GM18519 (cell line): ENCODE measurements at regions not wholly inside any gene's neighbourhood (a gene's known extent, or its start where the extent isn't known, plus 50 kb on each side); places are given as distances from the start of the nearest gene placed in this dataset.
"Not testable (repeated sequence)": the region's sequence is repeated elsewhere in the genome, so short reads cannot be mapped to it uniquely, and the experiment has no call there.

Experiments
- ATAC-seq: cut with Tn5 transposase; IDR thresholded peaks from one replicate; pipeline ENCODE4 v1.9.1; 2021; ENCODE audit warnings: mild to moderate bottlenecking, moderate library complexity; ENCODE audit not compliant: unreplicated experiment, low FRiP score

- ATAC-seq: no peak
These were observed 143.9 kb downstream of the MAIP1 start for GRCh38 chr2:200099256-200099655.

GRCh38 chr2:200100027-200100426 is 144.6 kb downstream of the MAIP1 start:
- ATAC-seq: no peak

- no peak for ATAC-seq
These were observed 146.5 kb downstream of the MAIP1 start for GRCh38 chr2:200101922-200102321.

- no peak for ATAC-seq
These were observed 147.6 kb downstream of the MAIP1 start for GRCh38 chr2:200102971-200103370.

DNA sequence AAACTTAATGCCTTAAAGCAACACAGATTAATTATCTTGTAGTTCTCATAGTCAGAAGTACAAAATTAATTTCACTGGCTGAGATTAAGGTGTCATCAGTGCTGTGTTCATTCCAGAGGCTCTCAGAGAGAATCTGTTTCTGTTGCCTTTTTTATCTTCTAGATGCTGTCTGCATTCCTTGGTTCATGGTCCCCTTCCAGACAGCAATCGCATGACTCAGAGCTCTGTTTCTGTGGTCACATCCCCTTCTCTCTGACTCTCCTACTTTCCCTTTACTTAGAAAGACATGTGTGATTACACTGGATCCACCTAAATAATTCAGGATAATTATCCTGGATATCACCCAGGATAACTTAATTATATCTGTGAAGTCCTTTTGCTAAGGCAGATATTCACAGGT is 148.6 kb downstream of the MAIP1 start:
- no peak for ATAC-seq

DNA sequence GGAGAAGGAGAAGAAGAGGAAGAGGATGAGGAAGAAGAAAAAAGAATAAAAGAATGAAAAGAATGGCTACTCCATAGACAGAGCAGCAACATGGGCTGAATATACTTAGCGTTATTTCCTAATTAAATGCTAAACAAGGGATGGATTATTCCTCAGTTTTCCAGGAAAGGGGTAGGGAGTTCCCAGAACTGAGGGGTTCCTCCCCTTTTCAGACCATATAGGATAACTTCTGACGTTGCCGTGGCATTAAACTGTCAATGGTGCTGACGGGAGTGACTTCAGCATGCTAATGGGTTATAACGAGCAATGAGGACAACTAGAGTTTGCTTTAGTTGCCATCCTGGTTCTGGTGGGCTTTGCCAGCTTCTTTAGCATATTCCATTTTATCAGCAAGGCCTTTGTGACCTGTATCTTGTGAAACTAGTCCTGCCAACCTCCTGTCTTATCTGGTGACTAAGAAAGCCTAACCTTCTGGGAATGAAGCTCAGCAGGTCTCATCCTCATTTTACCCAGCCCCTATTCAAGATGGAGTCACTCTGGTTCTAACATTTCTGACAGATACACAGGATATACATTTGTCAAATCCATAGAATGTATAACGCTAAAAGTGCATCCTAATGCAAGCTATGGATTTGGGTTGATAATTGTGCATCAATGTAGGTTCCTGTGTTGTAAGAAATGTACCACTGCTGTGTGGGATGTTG is 152.3 kb downstream of the MAIP1 start:
- ATAC-seq: no peak

DNA sequence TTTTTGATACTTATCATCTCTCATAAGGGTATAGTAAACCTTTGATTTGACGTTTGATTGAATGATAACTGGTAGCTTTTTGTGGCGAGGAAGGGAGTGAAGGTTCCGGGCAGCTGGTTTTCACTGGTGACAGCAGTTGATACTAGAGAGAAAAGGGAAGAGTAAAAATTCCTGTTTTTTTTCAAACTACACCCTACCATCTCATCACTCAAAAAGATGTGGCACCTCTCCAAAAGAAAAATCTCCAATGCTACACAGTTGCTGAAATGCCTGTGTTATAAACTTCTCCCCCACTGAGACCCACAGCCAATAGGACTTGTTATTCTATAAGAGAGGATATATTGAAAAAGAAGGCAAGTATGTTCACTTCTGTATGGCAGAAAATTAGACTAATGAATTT is 154.0 kb downstream of the MAIP1 start:
- ATAC-seq: no peak

DNA sequence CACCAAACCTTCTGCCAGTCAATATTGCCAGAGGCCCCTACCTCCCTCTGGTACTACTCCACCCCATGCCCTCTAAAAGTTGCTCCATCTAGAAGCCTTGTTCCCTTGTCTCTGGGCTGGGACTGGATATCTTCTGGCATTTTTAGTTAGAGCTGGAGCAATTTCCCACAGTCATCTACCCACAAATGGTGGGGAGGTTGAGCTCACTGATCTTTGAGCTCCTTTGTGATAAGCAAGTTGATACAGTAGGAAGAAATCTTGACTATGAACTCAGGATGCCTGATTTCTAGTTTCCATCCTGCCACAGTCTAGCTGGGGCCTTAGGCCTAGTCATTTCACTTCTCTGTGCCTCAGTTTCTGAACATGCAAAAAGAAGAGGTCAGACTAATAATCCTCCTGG is 155.0 kb downstream of the MAIP1 start:
- ATAC-seq: no peak

- ATAC-seq: not testable (repeated sequence)
These were observed 157.8 kb downstream of the MAIP1 start for GRCh38 chr2:200113016-200113799.

DNA sequence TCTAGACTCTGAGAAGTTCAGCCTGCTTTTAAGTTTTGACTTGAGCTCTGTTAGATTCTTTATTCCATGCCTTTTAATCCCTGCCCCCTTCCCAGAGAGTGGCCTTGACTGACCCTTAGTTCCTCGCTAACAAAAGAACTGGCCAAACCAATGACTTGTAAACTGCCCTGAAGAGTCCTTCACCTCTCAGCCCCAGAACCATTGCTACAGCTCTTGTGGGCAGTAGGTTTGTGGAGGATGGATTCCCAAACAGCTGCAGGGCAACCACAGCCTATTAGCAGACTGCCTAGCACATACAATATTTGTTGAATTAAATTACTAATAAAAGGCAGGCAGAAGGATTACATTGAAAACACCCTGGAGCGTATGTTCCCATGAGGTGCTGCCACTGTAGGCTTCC is 163.9 kb downstream of the MAIP1 start:
- ATAC-seq: no peak

DNA sequence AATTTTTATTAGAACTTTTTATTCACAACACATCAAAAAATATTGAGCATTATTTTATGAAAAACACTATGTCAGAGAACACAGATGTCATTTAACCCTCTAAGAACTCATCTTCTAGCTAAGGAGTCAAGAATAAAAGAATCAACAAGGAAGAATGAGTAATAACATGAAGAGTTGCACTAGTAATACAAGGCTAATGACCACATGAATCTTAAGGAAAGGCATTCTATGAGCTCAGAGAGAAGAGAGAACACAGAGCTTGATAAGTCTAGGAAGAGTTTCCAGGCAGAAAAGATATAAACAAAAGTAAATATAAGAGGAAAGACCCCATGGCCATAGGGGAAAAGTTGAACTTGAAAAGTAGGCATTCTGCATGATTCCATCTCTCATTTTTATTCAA is 166.5 kb downstream of the MAIP1 start:
- no peak for ATAC-seq

DNA sequence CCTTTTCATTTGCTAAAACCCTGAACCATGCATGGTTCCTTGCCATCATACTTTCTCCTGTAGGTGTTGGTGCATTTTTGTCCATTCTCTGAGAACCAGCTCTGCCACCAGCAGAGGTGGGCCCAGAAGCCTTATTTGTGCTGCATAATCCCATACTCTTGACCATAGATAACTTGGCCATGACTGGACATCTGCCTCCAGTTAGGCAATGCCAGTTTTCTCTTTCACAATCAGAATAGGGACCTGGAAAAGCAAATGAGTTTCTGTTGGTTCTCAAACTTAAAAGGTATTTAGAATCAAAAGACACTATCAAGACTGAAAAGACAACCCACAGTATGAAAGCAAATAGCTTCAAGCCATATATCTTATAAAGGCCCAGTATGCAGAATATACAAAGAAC is 167.3 kb downstream of the MAIP1 start:
- ATAC-seq: no peak

- not testable (repeated sequence) for ATAC-seq
These were observed 169.4 kb downstream of the MAIP1 start for GRCh38 chr2:200124665-200125368.

GRCh38 chr2:200125444-200126284 is 170.3 kb downstream of the MAIP1 start:
- ATAC-seq: no peak

DNA sequence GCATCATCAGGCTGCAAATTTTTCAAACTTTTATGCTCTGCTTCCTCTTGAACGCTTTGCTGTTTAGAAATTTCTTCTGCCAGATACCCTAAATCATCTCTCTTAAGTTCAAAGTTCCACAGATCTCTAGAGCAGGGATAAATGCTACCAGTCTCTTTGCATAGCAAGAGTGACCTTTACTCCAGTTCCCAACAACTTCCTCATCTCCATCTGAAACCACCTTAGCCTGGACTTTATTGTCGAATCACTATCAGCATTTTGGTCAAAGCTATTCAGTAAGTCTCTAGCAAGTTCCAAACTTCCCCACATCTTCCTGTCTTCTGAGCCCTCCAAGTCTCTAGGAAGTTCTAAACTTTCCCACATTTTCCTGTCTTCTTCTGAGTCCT is 170.9 kb downstream of the MAIP1 start:
- ATAC-seq: not testable (repeated sequence)

- ATAC-seq: not testable (repeated sequence)
These were observed 171.3 kb downstream of the MAIP1 start for GRCh38 chr2:200126680-200127079.

DNA sequence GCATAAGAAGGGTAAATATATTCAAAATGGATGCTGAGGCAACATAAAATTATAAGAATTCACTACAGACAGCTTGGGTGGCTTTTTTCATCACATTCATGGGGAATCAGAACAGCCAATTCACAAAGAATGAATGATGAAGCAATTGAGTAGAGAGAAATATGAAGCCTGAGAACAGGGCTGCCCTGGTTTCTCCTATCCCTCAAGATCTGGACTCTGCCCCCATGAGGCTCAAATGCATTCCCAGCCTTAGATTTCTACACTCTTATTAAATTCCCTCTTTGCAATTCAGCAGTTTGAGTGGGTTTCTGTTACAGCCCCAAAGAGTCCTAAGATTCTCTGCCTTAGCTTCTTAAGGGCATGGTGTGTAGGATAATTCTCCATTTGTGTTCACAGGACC is 172.5 kb downstream of the MAIP1 start:
- no peak for ATAC-seq

DNA sequence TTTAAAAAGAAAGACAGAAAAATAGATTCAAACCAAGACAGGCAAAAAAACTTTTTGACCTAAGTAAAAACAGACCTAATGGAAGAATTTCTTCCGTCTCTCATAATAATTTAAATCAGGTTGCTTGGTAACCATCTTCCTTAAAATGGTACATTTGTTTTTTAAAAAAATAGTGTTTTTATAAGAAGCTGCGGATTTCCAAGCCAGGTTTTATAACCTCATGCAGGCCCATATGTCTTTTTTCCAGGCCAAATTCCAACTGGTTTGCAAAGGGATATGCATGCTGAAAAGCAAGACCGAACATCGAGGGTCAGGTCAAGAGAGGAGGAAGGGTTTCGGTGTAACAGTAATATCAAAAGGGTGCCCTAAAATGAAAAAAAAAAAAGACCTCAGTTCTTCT is 172.9 kb downstream of the MAIP1 start:
- no peak for ATAC-seq

DNA sequence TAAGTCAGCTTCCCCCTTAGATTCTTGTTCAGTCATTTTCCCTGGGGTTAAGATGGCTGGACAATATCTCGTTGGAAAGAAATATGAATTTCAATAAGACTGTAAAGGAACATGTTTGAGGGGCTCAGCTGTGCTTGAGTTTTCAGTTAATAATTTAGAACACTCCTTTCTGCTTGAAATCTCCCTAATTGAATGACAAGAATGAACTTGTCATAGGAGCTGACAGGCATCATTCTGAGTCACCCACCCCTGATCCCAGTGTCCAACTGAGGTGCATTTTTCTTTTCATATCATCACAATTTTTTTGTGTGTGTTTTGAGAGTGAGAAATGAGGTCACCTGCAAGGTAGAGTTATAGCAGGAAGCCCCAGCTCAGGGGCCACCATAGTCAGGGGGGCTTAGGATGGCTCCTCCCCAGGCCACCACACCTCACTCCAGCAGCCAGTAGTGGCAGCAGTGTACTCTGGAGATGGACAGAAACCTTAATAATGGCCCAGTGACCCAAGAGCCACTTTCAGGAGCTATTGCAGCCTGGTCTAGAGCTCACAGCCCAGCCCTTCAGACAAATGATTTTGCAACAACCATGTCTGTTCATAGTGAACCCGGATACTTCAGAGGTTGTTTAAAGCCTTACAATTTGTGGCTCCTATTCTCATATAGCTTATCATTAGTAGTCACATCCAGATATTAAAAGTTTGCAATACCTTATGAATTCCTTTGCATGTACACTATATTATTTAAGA is 174.5 kb downstream of the MAIP1 start:
- ATAC-seq: no peak

DNA sequence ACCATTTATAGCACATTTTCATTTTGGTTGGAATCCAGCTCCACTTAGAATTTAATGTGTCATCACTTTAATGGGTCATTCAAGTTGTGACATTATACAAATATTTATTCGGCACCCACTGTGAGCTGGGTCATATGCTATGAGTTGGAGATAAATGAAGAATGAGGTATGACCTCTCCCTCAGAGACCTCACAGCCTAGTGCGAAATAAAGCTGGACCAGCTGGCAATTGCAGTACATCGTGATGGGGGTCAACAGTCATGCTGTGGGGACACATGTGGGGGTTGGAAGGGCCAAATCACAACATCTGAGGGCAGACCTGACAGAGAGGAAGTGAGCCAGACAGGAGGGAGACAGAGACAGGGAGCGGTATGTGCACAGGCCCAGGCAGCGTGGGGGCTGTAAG is 175.4 kb downstream of the MAIP1 start:
- no peak for ATAC-seq
